SK-N-SH (cell line): ENCODE measurements at regions not wholly inside any gene's neighbourhood (a gene's known extent, or its start where the extent isn't known, plus 50 kb on each side); places are given as distances from the start of the nearest gene placed in this dataset.

ENCODE experiments used
- CTCF ChIA-PET: fragments of 300-600, 350-600 bp; formaldehyde crosslinking; extraction: SDS; loops from one replicate; lab custom pipeline; 2021; lab: Yijun Ruan, JAX
- POLR2A ChIA-PET: fragments of 350-600 bp; sonication (Branson Sonifier 250); formaldehyde crosslinking; extraction: SDS; loops from one replicate; lab custom pipeline; 2020; ENCODE audit warnings: antibody characterized with exemption, inconsistent platforms; lab: Yijun Ruan, JAX
- DNase-seq: peaks from one replicate; pipeline ENCODE4 v3.0.0; 2012
- H2AFZ ChIP-seq: fragments of 200-600 bp; sonication (generic); 2 replicates; pipeline ENCODE4 v1.8.1; 2016; ENCODE audit warnings: antibody characterized with exemption, mild to moderate bottlenecking, low read depth
- H3F3A ChIP-seq: fragments of 200-600 bp; sonication (generic); replicated peaks from 2 replicates; pipeline ENCODE3; 2016; ENCODE audit warnings: antibody characterized with exemption, mild to moderate bottlenecking; ENCODE audit not compliant: insufficient read depth
- H3K27ac ChIP-seq, 2 experiments: fragments of 200-500 bp in 1 of 2; fragments of 200-600 bp in 1 of 2; sonication (Bioruptor generic) in 1 of 2; sonication (generic), shearing (Covaris generic) in 1 of 2; 2 replicates each; pipeline versions ENCODE4 v1.5.1 to v1.6.1; 2014 to 2016; ENCODE audit warnings: low read depth in 2 of 2, inconsistent platforms in 1 of 2, low read length in 1 of 2, mild to moderate bottlenecking in 1 of 2, mixed read lengths in 1 of 2
- H3K27me3 ChIP-seq: fragments of 200-600 bp; sonication (generic), shearing (Covaris generic); 2 replicates; pipeline ENCODE4 v1.6.1; 2016; ENCODE audit warnings: mixed run types; ENCODE audit not compliant: insufficient read depth
- H3K36me3 ChIP-seq, 2 experiments: fragments of 200-500 bp in 1 of 2; fragments of 200-600 bp in 1 of 2; sonication (Bioruptor generic) in 1 of 2; sonication (generic) in 1 of 2; replicated peaks in 1 of 2; 2 replicates each; pipeline versions ENCODE3 to v1.5.1; 2014 to 2016; ENCODE audit warnings: low read length in 1 of 2, mild to moderate bottlenecking in 1 of 2; ENCODE audit not compliant: insufficient read depth in 2 of 2, control insufficient read depth in 1 of 2
- H3K4me1 ChIP-seq, 2 experiments: fragments of 200-500 bp in 1 of 2; fragments of 200-600 bp in 1 of 2; sonication (Bioruptor generic) in 1 of 2; sonication (generic), shearing (Covaris generic) in 1 of 2; 2 replicates each; pipeline versions ENCODE4 v1.5.1 to v1.6.1; 2014 to 2016; ENCODE audit warnings: low read depth in 1 of 2, low read length in 1 of 2, mixed run types in 1 of 2; ENCODE audit not compliant: insufficient read depth in 2 of 2, control insufficient read depth in 1 of 2
- H3K4me2 ChIP-seq: fragments of 200-600 bp; sonication (generic), shearing (Covaris generic); 2 replicates; pipeline ENCODE4 v1.6.1; 2017; ENCODE audit warnings: mixed run types
- H3K4me3 ChIP-seq, 2 experiments: fragments of 200-500 bp in 1 of 2; fragments of 200-600 bp in 1 of 2; sonication (Bioruptor generic) in 1 of 2; sonication (generic), shearing (Covaris generic) in 1 of 2; 2 replicates each; pipeline versions ENCODE4 v1.5.1 to v1.8.1; 2014 to 2016; ENCODE audit warnings: low read depth in 2 of 2, inconsistent platforms in 1 of 2, low read length in 1 of 2, mild to moderate bottlenecking in 1 of 2, mixed read lengths in 1 of 2, moderate library complexity in 1 of 2
- H3K79me2 ChIP-seq: fragments of 200-600 bp; sonication (generic); 2 replicates; pipeline ENCODE4 v1.8.1; 2017; ENCODE audit warnings: mild to moderate bottlenecking; ENCODE audit not compliant: insufficient read depth
- H3K9ac ChIP-seq: fragments of 200-600 bp; sonication (generic); 2 replicates; pipeline ENCODE4 v1.6.1; 2017; ENCODE audit warnings: mixed run types
- H3K9me2 ChIP-seq: fragments of 200-600 bp; sonication (generic); 2 replicates; pipeline ENCODE4 v1.6.1; 2017; ENCODE audit warnings: mixed run types
- H3K9me3 ChIP-seq: fragments of 200-600 bp; sonication (generic); 2 replicates; pipeline ENCODE4 v1.6.1; 2017; ENCODE audit warnings: mixed run types, mild to moderate bottlenecking, moderate library complexity
- H4K20me1 ChIP-seq: fragments of 200-600 bp; sonication (generic); 2 replicates; pipeline ENCODE4 v1.6.1; 2017; ENCODE audit warnings: mild to moderate bottlenecking, mixed run types; ENCODE audit not compliant: insufficient read depth
- CHD2 ChIP-seq: fragments of 150-350 bp; IDR thresholded peaks from 2 replicates; pipeline ENCODE4 v1.6.1; 2018; ENCODE audit warnings: low read length; ENCODE audit not compliant: partially characterized antibody
- CTCF ChIP-seq: fragments of 200-600 bp; sonication (generic); IDR thresholded peaks from 2 replicates; pipeline ENCODE4 v1.6.1; 2017; ENCODE audit warnings: antibody characterized with exemption, mild to moderate bottlenecking, moderate library complexity
- ELF1 ChIP-seq: IDR thresholded peaks from 2 replicates; pipeline ENCODE4 v1.4.0; 2012
- EP300 ChIP-seq, 2 experiments: IDR thresholded peaks; 2 replicates each; pipeline versions ENCODE4 v1.4.0 to v1.6.1; 2012; ENCODE audit warnings: borderline replicate concordance in 1 of 2, low read depth in 1 of 2, low read length in 1 of 2
- EZH2phosphoT487 ChIP-seq: fragments of 200-600 bp; sonication (generic); IDR thresholded peaks from 2 replicates; pipeline ENCODE4 v1.6.1; 2017; ENCODE audit warnings: low read depth, mixed run types, mild to moderate bottlenecking, antibody characterized with exemption, moderate library complexity, borderline replicate concordance
- FOSL2 ChIP-seq: IDR thresholded peaks from 2 replicates; pipeline ENCODE4 v1.4.0; 2012; ENCODE audit warnings: low read depth, mild to moderate bottlenecking, moderate library complexity, borderline replicate concordance
- FOXJ3 ChIP-seq: sonication (generic); formaldehyde crosslinking; IDR thresholded peaks from 2 replicates; pipeline ENCODE4 v1.5.1; 2020; ENCODE audit warnings: mild to moderate bottlenecking, missing genetic modification reagents
- FOXM1 ChIP-seq: IDR thresholded peaks from 2 replicates; pipeline ENCODE4 v1.4.0; 2012; ENCODE audit warnings: low read depth, mild to moderate bottlenecking
- MAX ChIP-seq: IDR thresholded peaks from 2 replicates; pipeline ENCODE4 v1.4.0; 2012; ENCODE audit warnings: low read depth
- MXI1 ChIP-seq: IDR thresholded peaks from 2 replicates; pipeline ENCODE4 v1.6.1; 2012; ENCODE audit warnings: mild to moderate bottlenecking, low read depth, low read length, improper control_type of control experiment
- NRF1 ChIP-seq: IDR thresholded peaks from 2 replicates; pipeline ENCODE4 v1.6.1; 2012; ENCODE audit warnings: low read depth, mild to moderate bottlenecking, low read length
- PBX3 ChIP-seq: IDR thresholded peaks from 2 replicates; pipeline ENCODE4; 2012
- POLR2AphosphoS5 ChIP-seq: IDR thresholded peaks from 2 replicates; pipeline ENCODE4 v1.6.1; 2012; ENCODE audit warnings: low read depth, low read length
- REST ChIP-seq: IDR thresholded peaks from 2 replicates; pipeline ENCODE4 v1.6.1; 2012; ENCODE audit warnings: mild to moderate bottlenecking, low read depth, low read length, moderate library complexity
- RFX5 ChIP-seq: IDR thresholded peaks from 2 replicates; pipeline ENCODE4 v1.6.1; 2012; ENCODE audit warnings: mild to moderate bottlenecking, improper control_type of control experiment, low read length
- RXRA ChIP-seq: IDR thresholded peaks from 2 replicates; pipeline ENCODE4 v1.4.0; 2012; ENCODE audit warnings: low read depth, mild to moderate bottlenecking, borderline replicate concordance
- SIN3A ChIP-seq: IDR thresholded peaks from 2 replicates; pipeline ENCODE4 v1.6.1; 2012; ENCODE audit warnings: low read depth, mild to moderate bottlenecking, low read length, moderate library complexity, borderline replicate concordance
- TCF12 ChIP-seq: IDR thresholded peaks from 2 replicates; pipeline ENCODE4 v1.4.0; 2012
- USF1 ChIP-seq: IDR thresholded peaks from 2 replicates; pipeline ENCODE4 v1.4.0; 2012; ENCODE audit warnings: low read depth, borderline replicate concordance
- YY1 ChIP-seq: IDR thresholded peaks from 2 replicates; pipeline ENCODE4 v1.4.0; 2012; ENCODE audit warnings: low read depth, mild to moderate bottlenecking
- WGBS: methylation state at CpG from one replicate; pipeline ENCODE4 v1.1.6; 2017; ENCODE audit warnings: low lambda C conversion rate; 5-methylcytosine and 5-hydroxymethylcytosine counted together

GRCh38 chr14:71800878-71801277 is 131.4 kb upstream of the RGS6 start:
- no peaks in the 10 kb centered on the region for H3K9me3 ChIP-seq
- H4K20me1 ChIP-seq, result no peaks in the 10 kb centered on the region
- peaks cover 25% of the 10 kb centered on the region; the same call in 1 of the 2 replicates for H3K27me3 ChIP-seq
- no peak overlapping the region for H2AFZ ChIP-seq
- H3K4me3 ChIP-seq, result no peak overlapping the region
- no peaks in the 10 kb centered on the region for H3K79me2 ChIP-seq
- ChIA-PET POLR2A (no interaction called here), CTCF (no interaction called here)
- H3F3A ChIP-seq, result peaks cover 11% of the 10 kb centered on the region
- no peak for DNase-seq
- WGBS, result 3% methylated on average over 4 of the region's 4 CpGs
- no peak overlapping the region for H3K4me2 ChIP-seq
- H3K4me1 ChIP-seq, result peaks cover 0 to 8% of the 10 kb centered on the region in 2 experiments; a peak in 1 of 4 replicates
- H3K9me2 ChIP-seq, result no peaks in the 10 kb centered on the region
- H3K9ac ChIP-seq, result no peak overlapping the region
- TF ChIP-seq POLR2AphosphoS5 (no peak), FOXJ3 (CRISPR knock-in tag) (no peak), TCF12 (no peak), FOSL2 (no peak), EZH2phosphoT487 (no peak), REST (no peak), ELF1 (no peak), NRF1 (no peak), SIN3A (no peak), RFX5 (no peak), MAX (no peak), CTCF (no peak), MXI1 (no peak), PBX3 (no peak), USF1 (no peak), FOXM1 (no peak), EP300 (IDR thresholded peaks at IDR 0.05; ENCODE audit: borderline replicate concordance in 1 of 2, low read depth in 1 of 2, low read length in 1 of 2) (no peak), CHD2 (no peak), YY1 (no peak), RXRA (no peak)
- no peak overlapping the region for H3K27ac ChIP-seq
- H3K36me3 ChIP-seq, result no peaks in the 10 kb centered on the region
